ENCODE measurements at regions not wholly inside any gene's neighbourhood (a gene's known extent, or its start where the extent isn't known, plus 50 kb on each side); places are given as distances from the start of the nearest gene placed in this dataset.

GRCh38 chr16:56068816-56069215, 122.5 kb upstream of the GNAO1 start:
- no peaks in the 10 kb centered on the region for H3K9me3 ChIP-seq (ENCODE audit: severe bottlenecking)
- H3K27me3 ChIP-seq (ENCODE audit: insufficient read depth, poor library complexity, severe bottlenecking), result no peaks in the 10 kb centered on the region
- H3K36me3 ChIP-seq (ENCODE audit: low read depth), result no peaks in the 10 kb centered on the region
- DNase-seq (ENCODE audit: low spot score) (no peak), ATAC-seq (ENCODE audit: low read depth) (peak; percentile 80)
- no peak overlapping the region for H3K4me3 ChIP-seq (ENCODE audit: severe bottlenecking)
- H3K4me1 ChIP-seq (ENCODE audit: insufficient read depth, poor library complexity, severe bottlenecking), result no peaks in the 10 kb centered on the region
- no peak overlapping the region for H3K27ac ChIP-seq (ENCODE audit: poor library complexity, severe bottlenecking)
- no peak for TF ChIP-seq CTCF (IDR thresholded peaks at IDR 0.05; ENCODE audit: poor library complexity, severe bottlenecking)

GRCh38 chr16:56068314-56068713, 123.0 kb upstream of the GNAO1 start:
- H3K36me3 ChIP-seq (ENCODE audit: low read depth), result no peaks in the 10 kb centered on the region
- H3K4me1 ChIP-seq (ENCODE audit: insufficient read depth, poor library complexity, severe bottlenecking), result no peaks in the 10 kb centered on the region
- no peaks in the 10 kb centered on the region for H3K27me3 ChIP-seq (ENCODE audit: insufficient read depth, poor library complexity, severe bottlenecking)
- no peak overlapping the region for H3K4me3 ChIP-seq (ENCODE audit: severe bottlenecking)
- no peak for TF ChIP-seq CTCF (IDR thresholded peaks at IDR 0.05; ENCODE audit: poor library complexity, severe bottlenecking)
- DNase-seq (ENCODE audit: low spot score) (no peak), ATAC-seq (ENCODE audit: low read depth) (no peak)
- no peak overlapping the region for H3K27ac ChIP-seq (ENCODE audit: poor library complexity, severe bottlenecking)
- H3K9me3 ChIP-seq (ENCODE audit: severe bottlenecking), result no peaks in the 10 kb centered on the region

- no peaks in the 10 kb centered on the region for H3K4me1 ChIP-seq (ENCODE audit: insufficient read depth, poor library complexity, severe bottlenecking)
- TF ChIP-seq CTCF (IDR thresholded peaks at IDR 0.05; ENCODE audit: poor library complexity, severe bottlenecking), result no peak
- ATAC-seq (ENCODE audit: low read depth), result no peak
- H3K4me3 ChIP-seq (ENCODE audit: severe bottlenecking), result no peak overlapping the region
- no peaks in the 10 kb centered on the region for H3K36me3 ChIP-seq (ENCODE audit: low read depth)
- H3K9me3 ChIP-seq (ENCODE audit: severe bottlenecking), result no peaks in the 10 kb centered on the region
- no peak for DNase-seq (ENCODE audit: low spot score)
- no peak overlapping the region for H3K27ac ChIP-seq (ENCODE audit: poor library complexity, severe bottlenecking)
- no peaks in the 10 kb centered on the region for H3K27me3 ChIP-seq (ENCODE audit: insufficient read depth, poor library complexity, severe bottlenecking)
These were observed 123.9 kb upstream of the GNAO1 start for GRCh38 chr16:56067406-56067805.

GRCh38 chr16:56066617-56067016, 124.7 kb upstream of the GNAO1 start:
- DNase-seq (ENCODE audit: low spot score), result no peak
- Histone ChIP-seq H3K27me3 (ENCODE audit: insufficient read depth, poor library complexity, severe bottlenecking) (no peaks in the 10 kb centered on the region), H3K27ac (ENCODE audit: poor library complexity, severe bottlenecking) (no peak overlapping the region), H3K4me1 (ENCODE audit: insufficient read depth, poor library complexity, severe bottlenecking) (no peaks in the 10 kb centered on the region), H3K36me3 (ENCODE audit: low read depth) (no peaks in the 10 kb centered on the region), H3K9me3 (ENCODE audit: severe bottlenecking) (no peaks in the 10 kb centered on the region), H3K4me3 (ENCODE audit: severe bottlenecking) (no peak overlapping the region)
- ATAC-seq (ENCODE audit: low read depth), result no peak
- no peak for TF ChIP-seq CTCF (IDR thresholded peaks at IDR 0.05; ENCODE audit: poor library complexity, severe bottlenecking)

- Histone ChIP-seq H3K27me3 (ENCODE audit: insufficient read depth, poor library complexity, severe bottlenecking) (no peaks in the 10 kb centered on the region), H3K27ac (ENCODE audit: poor library complexity, severe bottlenecking) (no peak overlapping the region), H3K36me3 (ENCODE audit: low read depth) (no peaks in the 10 kb centered on the region), H3K4me1 (ENCODE audit: insufficient read depth, poor library complexity, severe bottlenecking) (no peaks in the 10 kb centered on the region), H3K4me3 (ENCODE audit: severe bottlenecking) (no peak overlapping the region), H3K9me3 (ENCODE audit: severe bottlenecking) (no peaks in the 10 kb centered on the region)
- ATAC-seq (ENCODE audit: low read depth) (no peak), DNase-seq (ENCODE audit: low spot score) (no peak)
- TF ChIP-seq CTCF (IDR thresholded peaks at IDR 0.05; ENCODE audit: poor library complexity, severe bottlenecking), result no peak
These were observed 128.2 kb upstream of the GNAO1 start for GRCh38 chr16:56063111-56063510.

Measured in RWPE2 (cell line).